BLaER1 (cell line): ENCODE measurements at regions not wholly inside any gene's neighbourhood (a gene's known extent, or its start where the extent isn't known, plus 50 kb on each side); places are given as distances from the start of the nearest gene placed in this dataset.

Experiments used
- H3K27ac ChIP-seq: shearing (Covaris generic); formaldehyde crosslinking; 2 replicates; pipeline ENCODE4 v1.8.1; 2022
- H3K27me3 ChIP-seq: shearing (Covaris generic); formaldehyde crosslinking; 2 replicates; pipeline ENCODE4 v1.8.1; 2022
- H3K36me3 ChIP-seq: shearing (Covaris generic); formaldehyde crosslinking; 2 replicates; pipeline ENCODE4 v1.8.1; 2022
- H3K4me1 ChIP-seq: shearing (Covaris generic); formaldehyde crosslinking; 2 replicates; pipeline ENCODE4 v1.8.1; 2022
- H3K4me2 ChIP-seq: shearing (Covaris generic); formaldehyde crosslinking; 2 replicates; pipeline ENCODE4 v1.8.1; 2022
- H3K4me3 ChIP-seq: shearing (Covaris generic); formaldehyde crosslinking; 2 replicates; pipeline ENCODE4 v1.8.1; 2022
- H3K9ac ChIP-seq: shearing (Covaris generic); formaldehyde crosslinking; 2 replicates; pipeline ENCODE4 v1.8.1; 2022
- H3K9me3 ChIP-seq: shearing (Covaris generic); formaldehyde crosslinking; 2 replicates; pipeline ENCODE4 v1.8.1; 2022
- H4K20me1 ChIP-seq: shearing (Covaris generic); formaldehyde crosslinking; 2 replicates; pipeline ENCODE4 v1.8.1; 2022
- Cebpa-rat ChIP-seq: shearing (Covaris generic); IDR thresholded peaks from 2 replicates; pipeline ENCODE4 v1.8.1; 2022

DNA sequence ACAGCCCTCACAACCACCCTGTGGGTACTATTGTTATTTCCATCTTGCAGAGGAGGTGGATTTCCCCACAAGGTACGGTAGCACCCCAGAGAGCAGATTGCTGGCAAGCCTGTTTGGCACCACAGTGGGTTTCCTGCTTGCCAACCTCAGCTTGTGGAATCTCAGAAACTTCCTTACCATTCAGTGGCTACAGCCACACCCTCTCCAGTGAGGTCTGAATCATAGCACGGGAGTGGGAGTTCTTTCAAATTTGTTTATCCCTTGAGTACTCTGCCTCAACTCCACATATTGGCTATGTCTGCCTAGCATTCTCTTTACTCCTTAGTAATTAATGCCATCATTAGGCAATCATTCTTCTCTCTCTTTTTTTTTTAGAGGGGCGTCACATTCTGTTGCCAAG lies 162.1 kb downstream of the PTPRU start:
- no peaks in the 10 kb centered on the region for H4K20me1 ChIP-seq
- H3K9me3 ChIP-seq: peaks cover 11% of the 10 kb centered on the region
- no peak for TF ChIP-seq Cebpa-rat
- no peak overlapping the region for H3K4me2 ChIP-seq
- H3K9ac ChIP-seq: no peak overlapping the region
- no peak overlapping the region for H3K27ac ChIP-seq
- no peaks in the 10 kb centered on the region for H3K4me1 ChIP-seq
- H3K36me3 ChIP-seq: no peaks in the 10 kb centered on the region
- no peaks in the 10 kb centered on the region for H3K27me3 ChIP-seq
- H3K4me3 ChIP-seq: no peak overlapping the region

DNA sequence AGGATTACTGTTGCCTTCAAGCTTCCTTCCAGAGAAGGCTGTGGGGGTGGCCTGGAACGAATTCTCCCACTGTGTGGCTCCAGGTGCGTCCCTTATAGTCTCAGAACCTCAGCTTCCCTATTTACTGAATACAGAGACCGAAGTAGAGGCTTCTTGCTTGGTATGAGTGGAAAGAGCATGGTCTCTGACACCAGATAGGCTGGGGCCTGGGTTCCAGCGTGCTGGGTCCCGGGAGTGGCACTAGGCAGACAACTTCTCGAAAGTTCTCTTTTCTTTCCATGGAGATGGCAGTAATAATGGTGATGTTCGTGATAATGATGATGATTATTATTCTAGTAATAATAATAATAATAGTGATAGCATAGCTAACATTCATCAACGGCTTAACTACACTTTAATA lies 161.7 kb downstream of the PTPRU start:
- no peak for TF ChIP-seq Cebpa-rat
- Histone ChIP-seq H3K4me3 (no peak overlapping the region), H3K36me3 (no peaks in the 10 kb centered on the region), H3K27me3 (no peaks in the 10 kb centered on the region), H3K9me3 (peaks cover 11% of the 10 kb centered on the region), H4K20me1 (no peaks in the 10 kb centered on the region), H3K4me2 (no peak overlapping the region), H3K27ac (no peak overlapping the region), H3K9ac (no peak overlapping the region), H3K4me1 (no peaks in the 10 kb centered on the region)

DNA sequence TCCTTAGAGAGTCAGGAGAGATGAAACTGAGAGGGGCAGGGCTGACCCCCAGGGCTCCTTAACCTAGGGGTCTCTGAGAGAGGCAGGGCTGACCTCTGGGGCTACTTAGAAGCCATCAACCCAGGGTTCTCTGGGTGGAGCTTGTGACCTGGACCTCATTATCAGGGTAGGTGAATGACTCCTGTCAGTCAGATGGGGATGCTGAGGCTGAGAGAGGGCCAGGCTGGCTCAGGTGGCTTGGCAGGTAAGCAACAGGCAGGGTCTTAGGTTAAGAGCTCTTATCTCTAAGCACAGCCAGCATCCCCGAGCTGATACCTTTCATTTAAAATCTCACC lies 160.9 kb downstream of the PTPRU start:
- no peak overlapping the region for H3K4me3 ChIP-seq
- no peaks in the 10 kb centered on the region for H4K20me1 ChIP-seq
- TF ChIP-seq Cebpa-rat: no peak
- no peak overlapping the region for H3K4me2 ChIP-seq
- H3K9me3 ChIP-seq: peaks cover 11% of the 10 kb centered on the region
- H3K27ac ChIP-seq: no peak overlapping the region
- no peaks in the 10 kb centered on the region for H3K27me3 ChIP-seq
- H3K36me3 ChIP-seq: no peaks in the 10 kb centered on the region
- H3K4me1 ChIP-seq: no peaks in the 10 kb centered on the region
- H3K9ac ChIP-seq: no peak overlapping the region

DNA sequence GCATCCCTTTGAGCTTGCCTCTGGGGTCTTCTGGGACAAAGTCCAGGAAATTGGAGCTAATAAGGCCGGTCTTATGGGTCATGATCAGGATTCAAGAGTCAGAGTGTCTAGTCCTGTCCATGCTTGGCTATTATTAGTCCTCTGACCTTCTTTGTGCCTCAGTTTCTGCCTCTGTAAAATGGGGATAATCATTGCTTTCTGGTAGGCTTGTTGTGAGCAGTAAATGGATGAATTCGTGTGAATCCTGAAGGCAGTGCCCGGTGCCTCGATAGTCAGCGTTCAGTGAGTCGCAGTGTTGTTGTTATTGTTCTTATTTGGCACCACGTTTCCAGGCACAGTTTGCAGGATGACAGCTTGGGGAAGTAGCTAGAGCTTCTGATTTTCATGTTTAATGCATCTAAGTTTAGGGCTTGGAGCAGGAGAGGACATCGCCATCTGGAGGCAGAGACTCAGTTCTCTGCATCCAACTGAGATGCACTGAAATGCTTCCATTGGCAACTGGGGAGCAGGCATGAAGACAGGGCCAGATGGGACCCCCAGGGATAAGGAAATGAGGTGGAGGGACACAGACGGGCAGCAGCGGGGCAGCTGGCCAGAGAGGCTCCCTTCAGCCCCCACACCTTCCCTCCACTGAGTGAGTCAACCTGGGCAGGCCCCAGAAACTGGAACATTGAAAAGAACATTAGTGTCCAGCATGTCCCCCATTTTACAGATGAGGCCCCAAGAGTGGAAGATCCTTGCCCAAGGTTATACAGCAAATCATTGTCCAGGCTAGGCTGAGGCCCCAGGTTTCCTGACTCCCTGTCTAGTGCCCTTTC lies 160.3 kb downstream of the PTPRU start:
- no peak overlapping the region for H3K9ac ChIP-seq
- no peaks in the 10 kb centered on the region for H4K20me1 ChIP-seq
- no peak for TF ChIP-seq Cebpa-rat
- H3K27ac ChIP-seq: no peak overlapping the region
- H3K4me2 ChIP-seq: no peak overlapping the region
- H3K36me3 ChIP-seq: no peaks in the 10 kb centered on the region
- H3K4me1 ChIP-seq: no peaks in the 10 kb centered on the region
- peaks cover 11% of the 10 kb centered on the region for H3K9me3 ChIP-seq
- no peaks in the 10 kb centered on the region for H3K27me3 ChIP-seq
- no peak overlapping the region for H3K4me3 ChIP-seq

DNA sequence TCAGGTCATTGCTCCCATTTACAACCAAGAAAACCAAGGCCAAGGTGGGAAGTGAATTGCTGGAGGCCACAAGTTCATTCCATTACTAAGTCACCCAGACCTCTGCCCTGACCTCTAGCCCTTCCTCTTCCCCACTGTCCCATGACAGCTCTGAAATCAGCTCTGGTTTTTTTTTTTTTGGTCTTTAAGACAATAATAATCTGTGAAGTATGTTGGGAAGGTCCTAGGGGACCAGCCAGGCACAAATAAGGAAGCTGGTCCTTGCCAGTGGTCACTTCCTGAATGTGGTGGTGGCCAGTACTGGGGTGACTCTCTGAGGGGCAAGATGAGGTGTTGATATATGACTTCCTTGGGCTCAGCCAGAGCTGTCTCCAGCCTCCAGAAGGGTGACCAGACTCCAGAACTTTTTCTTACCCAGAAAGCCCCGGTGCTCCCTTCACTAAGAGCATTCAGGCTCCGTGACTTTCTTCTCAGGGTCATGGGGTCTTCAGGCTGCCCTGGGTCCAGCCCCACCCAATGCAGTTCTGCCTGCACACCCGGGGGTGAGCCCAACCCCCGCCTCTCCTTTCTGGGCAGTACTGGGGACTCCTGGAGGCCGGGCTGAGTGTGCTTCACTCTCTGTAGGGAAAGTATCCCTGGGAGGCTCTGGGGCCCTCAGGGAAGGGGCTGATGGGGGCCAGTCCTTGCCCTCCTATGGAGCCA lies 159.6 kb downstream of the PTPRU start:
- no peak overlapping the region for H3K9ac ChIP-seq
- H3K27ac ChIP-seq: no peak overlapping the region
- H3K27me3 ChIP-seq: no peaks in the 10 kb centered on the region
- H4K20me1 ChIP-seq: no peaks in the 10 kb centered on the region
- no peaks in the 10 kb centered on the region for H3K4me1 ChIP-seq
- TF ChIP-seq Cebpa-rat: no peak
- no peak overlapping the region for H3K4me2 ChIP-seq
- no peak overlapping the region for H3K4me3 ChIP-seq
- peaks cover 11% of the 10 kb centered on the region for H3K9me3 ChIP-seq
- no peaks in the 10 kb centered on the region for H3K36me3 ChIP-seq

DNA sequence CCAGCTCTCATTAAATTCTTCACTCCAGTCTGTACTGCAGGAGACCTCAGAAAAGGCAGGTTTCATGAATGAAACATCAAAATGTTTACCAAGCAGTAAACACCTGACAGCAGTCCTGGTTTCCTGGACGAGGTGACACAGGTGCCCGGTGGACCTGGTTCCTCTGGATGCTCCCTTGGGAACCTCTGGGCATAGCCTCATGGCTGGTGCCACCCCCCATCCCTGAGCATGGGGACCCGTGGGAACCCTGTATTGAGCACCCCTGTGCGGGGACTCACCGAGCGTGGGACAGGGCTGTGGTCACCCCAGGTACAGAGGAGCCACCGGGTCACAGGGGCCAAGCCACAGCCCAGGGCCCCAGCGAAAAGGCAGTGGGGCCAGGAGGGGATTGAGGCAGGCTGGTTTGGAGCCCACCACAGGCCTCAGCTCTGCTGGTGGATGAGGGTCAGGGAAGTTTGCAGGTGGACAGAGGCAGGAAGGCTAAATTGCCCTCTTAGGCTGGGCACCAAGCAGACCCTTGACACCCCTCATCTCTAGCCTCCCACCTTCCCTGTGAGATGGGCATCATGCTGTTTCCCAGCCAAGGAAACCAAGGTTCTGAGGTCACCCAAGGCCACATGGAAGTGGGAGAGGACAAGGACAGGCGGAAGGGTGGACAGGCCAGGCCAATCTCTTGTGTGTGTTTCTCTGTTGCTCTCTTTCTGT lies 158.4 kb downstream of the PTPRU start:
- H3K9me3 ChIP-seq: peaks cover 7% of the 10 kb centered on the region
- H3K27me3 ChIP-seq: no peaks in the 10 kb centered on the region
- no peak overlapping the region for H3K4me3 ChIP-seq
- no peaks in the 10 kb centered on the region for H3K36me3 ChIP-seq
- no peak overlapping the region for H3K27ac ChIP-seq
- no peak overlapping the region for H3K4me2 ChIP-seq
- H3K9ac ChIP-seq: no peak overlapping the region
- no peaks in the 10 kb centered on the region for H4K20me1 ChIP-seq
- TF ChIP-seq Cebpa-rat: no peak
- H3K4me1 ChIP-seq: no peaks in the 10 kb centered on the region

DNA sequence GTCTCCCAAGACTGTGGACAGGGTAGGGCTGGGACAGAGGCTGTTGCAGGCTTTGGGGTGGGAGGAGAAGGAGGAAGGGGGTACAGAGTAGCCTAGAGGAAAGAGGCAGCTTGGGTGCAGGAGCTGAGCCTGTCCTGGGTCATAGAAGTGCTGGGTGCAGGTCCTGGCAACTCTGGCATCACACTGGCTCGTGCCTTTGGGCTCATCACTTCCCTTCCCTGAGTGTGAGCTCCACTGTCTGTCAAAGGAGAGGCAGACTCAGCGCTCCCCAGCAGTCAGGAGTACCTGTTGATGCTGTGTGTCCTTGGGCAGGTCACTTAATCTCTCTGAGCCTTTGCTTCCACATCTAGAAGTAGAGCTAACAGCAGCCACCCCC lies 157.1 kb downstream of the PTPRU start:
- Histone ChIP-seq H3K4me3 (no peak overlapping the region), H3K4me1 (no peaks in the 10 kb centered on the region), H3K9me3 (no peaks in the 10 kb centered on the region), H3K27me3 (no peaks in the 10 kb centered on the region), H3K36me3 (no peaks in the 10 kb centered on the region), H3K4me2 (no peak overlapping the region), H4K20me1 (no peaks in the 10 kb centered on the region), H3K9ac (no peak overlapping the region), H3K27ac (no peak overlapping the region)
- no peak for TF ChIP-seq Cebpa-rat

DNA sequence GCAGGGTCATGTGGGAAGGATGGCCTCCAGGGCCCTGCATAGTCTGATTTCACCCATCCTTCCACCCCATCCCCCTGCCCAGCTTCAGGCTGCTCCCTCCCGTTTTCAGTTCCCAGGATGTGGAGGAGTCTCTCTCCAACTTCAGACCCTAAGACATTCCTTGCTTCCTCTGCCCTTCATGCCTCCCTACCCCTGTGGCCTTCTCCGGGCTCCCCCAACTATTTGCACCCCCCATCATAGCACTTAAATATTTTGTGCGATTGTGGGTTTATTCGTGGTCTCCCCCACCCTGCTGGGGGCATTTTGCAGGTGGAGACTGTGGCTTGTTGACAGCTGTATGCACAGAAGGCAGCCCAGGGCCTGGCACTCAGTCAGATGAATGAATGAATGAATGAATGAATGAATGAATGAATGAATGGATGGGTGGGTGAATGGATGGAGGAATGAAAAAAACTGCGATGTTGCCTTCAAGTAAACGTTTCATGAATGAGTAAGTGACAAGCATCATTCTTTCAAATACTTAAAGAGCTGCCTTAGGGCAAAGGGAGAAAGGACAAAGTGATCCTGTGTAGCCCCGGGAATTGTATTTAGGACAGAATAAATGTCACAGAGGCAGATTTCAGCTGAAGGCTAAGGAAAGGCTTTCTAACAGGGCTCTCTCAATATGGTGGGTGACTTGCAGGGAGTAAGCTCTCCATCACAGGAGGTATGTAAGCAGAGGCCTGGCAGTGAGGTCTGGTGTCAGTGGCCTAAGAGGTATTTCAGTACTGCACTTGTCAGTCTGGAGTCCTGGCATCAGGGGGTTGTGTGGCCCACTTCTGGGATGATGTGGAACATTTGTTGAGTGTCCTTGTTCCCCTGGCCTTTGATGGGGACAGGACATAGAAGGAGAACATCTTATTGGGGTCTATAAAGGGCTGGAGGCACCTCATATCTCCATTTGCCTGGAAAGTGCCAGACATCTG lies 156.4 kb downstream of the PTPRU start:
- Histone ChIP-seq H3K4me3 (no peak overlapping the region), H4K20me1 (no peaks in the 10 kb centered on the region)
- TF ChIP-seq Cebpa-rat: no peak

DNA sequence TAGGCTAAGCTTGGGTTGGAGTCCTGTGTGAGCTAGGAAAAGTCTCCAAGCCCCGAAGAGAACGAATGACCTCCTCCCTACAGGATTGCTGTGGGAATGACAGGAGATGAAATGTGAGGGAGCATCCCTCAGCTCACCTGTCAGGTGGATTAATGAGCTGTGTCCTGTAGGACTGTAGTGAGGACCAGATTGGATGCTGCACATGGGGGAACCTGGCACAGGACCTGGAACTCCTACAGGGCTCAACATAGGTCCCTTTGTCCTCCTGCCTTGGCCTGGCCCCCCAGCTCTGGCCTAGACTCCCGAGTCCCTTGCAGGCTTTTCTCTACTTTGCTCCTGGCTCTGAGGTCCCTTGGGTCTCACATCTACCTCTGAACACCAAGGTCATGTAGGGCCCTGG lies 155.7 kb downstream of the PTPRU start:
- no peak for TF ChIP-seq Cebpa-rat
- H3K4me3 ChIP-seq: no peak overlapping the region

More for the DNA sequence above, 156.4 kb downstream of the PTPRU start:
- H3K27me3 ChIP-seq: no peaks in the 10 kb centered on the region
- no peak overlapping the region for H3K27ac ChIP-seq
- H3K9ac ChIP-seq: no peak overlapping the region
- H3K4me2 ChIP-seq: no peak overlapping the region
- H3K4me1 ChIP-seq: no peaks in the 10 kb centered on the region
- no peaks in the 10 kb centered on the region for H3K36me3 ChIP-seq
- H3K9me3 ChIP-seq: no peaks in the 10 kb centered on the region

More for the DNA sequence above, 155.7 kb downstream of the PTPRU start:
- Histone ChIP-seq H3K9ac (no peak overlapping the region), H3K27me3 (no peaks in the 10 kb centered on the region), H3K36me3 (no peaks in the 10 kb centered on the region), H3K9me3 (no peaks in the 10 kb centered on the region), H3K4me1 (no peaks in the 10 kb centered on the region), H3K27ac (no peak overlapping the region), H3K4me2 (no peak overlapping the region), H4K20me1 (no peaks in the 10 kb centered on the region)
